Fibroblast of skin of left biceps (primary cell): ENCODE measurements at regions not wholly inside any gene's neighbourhood (a gene's known extent, or its start where the extent isn't known, plus 50 kb on each side); places are given as distances from the start of the nearest gene placed in this dataset.
"Not testable (repeated sequence)": the region's sequence is repeated elsewhere in the genome, so short reads cannot be mapped to it uniquely, and the experiment has no call there.

Experiments
- DNase-seq, 2 experiments: peaks; one replicate each; pipeline ENCODE4 v3.0.0-alpha.2; 2013; ENCODE audit warnings: low read depth in 2 of 2

GRCh38 chr9:108765265-108765664 lies 90.5 kb downstream of the ACTL7B start:
- DNase-seq, result no peak

- no peak for DNase-seq
Observed at GRCh38 chr9:108762348-108763055, 93.3 kb downstream of the ACTL7B start.

- DNase-seq, result peak in 1 of 2 experiments; percentile 25
Observed at GRCh38 chr9:108761655-108762347, 94.0 kb downstream of the ACTL7B start.

GRCh38 chr9:108760841-108761240 lies 94.9 kb downstream of the ACTL7B start:
- no peak for DNase-seq

GRCh38 chr9:108759835-108760234 lies 96.0 kb downstream of the ACTL7B start:
- no peak for DNase-seq

GRCh38 chr9:108759399-108759798 lies 96.4 kb downstream of the ACTL7B start:
- no peak for DNase-seq

GRCh38 chr9:108756746-108757490 lies 98.9 kb downstream of the ACTL7B start:
- DNase-seq, result no peak

GRCh38 chr9:108755979-108756378 lies 99.8 kb downstream of the ACTL7B start:
- DNase-seq, result no peak

- peak in 1 of 2 experiments; percentile 32 for DNase-seq
Observed at GRCh38 chr9:108751369-108751768, 104.4 kb downstream of the ACTL7B start.

- no peak for DNase-seq
Observed at GRCh38 chr9:108750661-108751215, 105.0 kb downstream of the ACTL7B start.

- no peak for DNase-seq
Observed at GRCh38 chr9:108748776-108749175, 107.0 kb downstream of the ACTL7B start.

- DNase-seq, result peak; percentile 71 to 76
Observed at GRCh38 chr9:108746864-108747263, 108.9 kb downstream of the ACTL7B start.

- no peak for DNase-seq
Observed at GRCh38 chr9:108746001-108746400, 109.8 kb downstream of the ACTL7B start.

GRCh38 chr9:108744641-108745040 lies 111.1 kb downstream of the ACTL7B start:
- no peak for DNase-seq

GRCh38 chr9:108743901-108744371 lies 111.8 kb downstream of the ACTL7B start:
- DNase-seq, result no peak

- no peak for DNase-seq
Observed at GRCh38 chr9:108743416-108743815, 112.4 kb downstream of the ACTL7B start.

- DNase-seq, result no peak
Observed at GRCh38 chr9:108742191-108742590, 113.6 kb downstream of the ACTL7B start.

- DNase-seq, result not testable (repeated sequence)
Observed at GRCh38 chr9:108731292-108731691, 124.5 kb downstream of the ACTL7B start.

- no peak for DNase-seq
Observed at GRCh38 chr9:108727580-108728111, 128.1 kb downstream of the ACTL7B start.

GRCh38 chr9:108724652-108725051 lies 131.1 kb downstream of the ACTL7B start:
- DNase-seq, result peak; percentile 78 to 79

- DNase-seq, result no peak
Observed at GRCh38 chr9:108724122-108724521, 131.7 kb downstream of the ACTL7B start.

GRCh38 chr9:108722396-108722795 lies 133.4 kb downstream of the ACTL7B start:
- peak in 1 of 2 experiments; percentile 10 for DNase-seq
